GM23338 (cell line): ENCODE measurements at regions not wholly inside any gene's neighbourhood (a gene's known extent, or its start where the extent isn't known, plus 50 kb on each side); places are given as distances from the start of the nearest gene placed in this dataset.

Source experiments
- ATAC-seq: fragments of 200-7000 bp; cut with Tn5 transposase; 3 replicates; pipeline ENCODE4 v1.9.1; 2020
- DNase-seq: peaks from one replicate; pipeline ENCODE4 v3.0.0-alpha.2; 2015; ENCODE audit warnings: low spot score
- H2AFZ ChIP-seq: fragments of 200-600 bp; sonication (generic); 2 replicates; pipeline ENCODE4 v1.8.0; 2016; ENCODE audit warnings: antibody characterized with exemption, mild to moderate bottlenecking, moderate library complexity
- H3F3A ChIP-seq: fragments of 200-600 bp; sonication (generic); replicated peaks from 2 replicates; pipeline ENCODE4 v1.8.0; 2017; ENCODE audit warnings: antibody characterized with exemption, mixed run types, low read depth
- H3K27ac ChIP-seq: fragments of 200-600 bp; sonication (generic); 2 replicates; pipeline ENCODE4 v1.6.1; 2016; ENCODE audit warnings: low read depth
- H3K27me3 ChIP-seq: fragments of 200-600 bp; sonication (generic); 2 replicates; pipeline ENCODE4 v1.8.0; 2016; ENCODE audit warnings: mild to moderate bottlenecking, mixed run types, moderate library complexity; ENCODE audit not compliant: insufficient read depth
- H3K36me3 ChIP-seq: fragments of 200-600 bp; sonication (generic); 2 replicates; pipeline ENCODE4 v1.8.0; 2016; ENCODE audit warnings: mild to moderate bottlenecking; ENCODE audit not compliant: insufficient read depth
- H3K4me1 ChIP-seq: fragments of 200-600 bp; sonication (generic); 2 replicates; pipeline ENCODE4 v1.8.0; 2016; ENCODE audit warnings: mild to moderate bottlenecking, moderate library complexity; ENCODE audit not compliant: insufficient read depth
- H3K4me2 ChIP-seq: fragments of 200-600 bp; sonication (generic); 2 replicates; pipeline ENCODE4 v1.7.1; 2017; ENCODE audit warnings: mixed run types
- H3K4me3 ChIP-seq: fragments of 200-600 bp; sonication (generic); 2 replicates; pipeline ENCODE4 v1.6.1; 2016; ENCODE audit warnings: mixed run types
- H3K79me2 ChIP-seq: fragments of 200-600 bp; sonication (generic); replicated peaks from 2 replicates; pipeline ENCODE4 v1.8.0; 2017; ENCODE audit warnings: mild to moderate bottlenecking; ENCODE audit not compliant: insufficient read depth
- H3K9me2 ChIP-seq: fragments of 200-600 bp; sonication (generic); 2 replicates; pipeline ENCODE4 v1.8.0; 2017; ENCODE audit not compliant: insufficient read depth
- H4K20me1 ChIP-seq: fragments of 200-600 bp; sonication (generic); replicated peaks from 2 replicates; pipeline ENCODE4 v1.8.0; 2017; ENCODE audit warnings: mild to moderate bottlenecking; ENCODE audit not compliant: insufficient read depth
- H3K27ac Mint-ChIP-seq: 2 replicates; pipeline ENCODE4 v1.8.0; 2020; ENCODE audit warnings: inconsistent platforms, mild to moderate bottlenecking, moderate library complexity, mixed read lengths
- H3K27me3 Mint-ChIP-seq: 3 replicates; pipeline ENCODE4 v1.8.0; 2022; ENCODE audit warnings: low read depth, mild to moderate bottlenecking, moderate library complexity, mixed read lengths, inconsistent platforms; ENCODE audit not compliant: insufficient read depth, poor library complexity
- H3K36me3 Mint-ChIP-seq: 3 replicates; pipeline ENCODE4 v1.8.0; 2021; ENCODE audit warnings: low read depth, mild to moderate bottlenecking, inconsistent platforms, moderate library complexity, mixed read lengths
- H3K4me1 Mint-ChIP-seq: 3 replicates; pipeline ENCODE4 v1.8.0; 2020; ENCODE audit warnings: mild to moderate bottlenecking, inconsistent platforms, mixed read lengths
- H3K4me3 Mint-ChIP-seq: 3 replicates; pipeline ENCODE4 v1.8.0; 2021; ENCODE audit warnings: moderate library complexity, mild to moderate bottlenecking, inconsistent platforms, mixed read lengths
- H3K9me3 Mint-ChIP-seq: 3 replicates; pipeline ENCODE4 v1.8.0; 2020; ENCODE audit warnings: moderate library complexity, mild to moderate bottlenecking, inconsistent platforms, mixed read lengths
- CTCF ChIP-seq, 2 experiments: fragments of 200-600 bp in 1 of 2; sonication (generic) in 1 of 2; conservative IDR thresholded peaks; 2 replicates each; pipeline versions ENCODE4 v1.5.1 to v1.6.1; 2016 to 2017; ENCODE audit warnings: antibody characterized with exemption in 2 of 2, low read depth in 2 of 2, mild to moderate bottlenecking in 2 of 2, moderate library complexity in 1 of 2
- ETS1 ChIP-seq: IDR thresholded peaks from 2 replicates; pipeline ENCODE4 v1.6.1; 2016; ENCODE audit warnings: antibody characterized with exemption
- EZH2 ChIP-seq: fragments of 200-600 bp; sonication (generic); IDR thresholded peaks from one replicate; pipeline ENCODE4 v1.8.0; 2017; ENCODE audit warnings: antibody characterized with exemption, mild to moderate bottlenecking, low read depth; ENCODE audit not compliant: unreplicated experiment
- EZH2phosphoT487 ChIP-seq: fragments of 200-600 bp; sonication (generic); IDR thresholded peaks from one replicate; pipeline ENCODE4 v1.8.1; 2018; ENCODE audit warnings: antibody characterized with exemption; ENCODE audit not compliant: unreplicated experiment
- JUNB ChIP-seq: IDR thresholded peaks from one replicate; pipeline ENCODE4 v1.6.1; 2016; ENCODE audit warnings: antibody characterized with exemption; ENCODE audit not compliant: unreplicated experiment
- NANOG ChIP-seq: IDR thresholded peaks from 2 replicates; pipeline ENCODE4 v1.6.1; 2016; ENCODE audit warnings: antibody characterized with exemption, borderline replicate concordance
- TF ChIP-seq, protein P1 (sequence below): IDR thresholded peaks from one replicate; pipeline ENCODE4 v1.6.1; 2018; ENCODE audit warnings: antibody characterized with exemption; ENCODE audit not compliant: unreplicated experiment
- TF ChIP-seq, protein P2 (sequence below): fragments of 250-450 bp; sonication (Bioruptor Pico); IDR thresholded peaks from 2 replicates; pipeline ENCODE4 v1.5.0; 2020; ENCODE audit warnings: mild to moderate bottlenecking, moderate library complexity

DNA sequence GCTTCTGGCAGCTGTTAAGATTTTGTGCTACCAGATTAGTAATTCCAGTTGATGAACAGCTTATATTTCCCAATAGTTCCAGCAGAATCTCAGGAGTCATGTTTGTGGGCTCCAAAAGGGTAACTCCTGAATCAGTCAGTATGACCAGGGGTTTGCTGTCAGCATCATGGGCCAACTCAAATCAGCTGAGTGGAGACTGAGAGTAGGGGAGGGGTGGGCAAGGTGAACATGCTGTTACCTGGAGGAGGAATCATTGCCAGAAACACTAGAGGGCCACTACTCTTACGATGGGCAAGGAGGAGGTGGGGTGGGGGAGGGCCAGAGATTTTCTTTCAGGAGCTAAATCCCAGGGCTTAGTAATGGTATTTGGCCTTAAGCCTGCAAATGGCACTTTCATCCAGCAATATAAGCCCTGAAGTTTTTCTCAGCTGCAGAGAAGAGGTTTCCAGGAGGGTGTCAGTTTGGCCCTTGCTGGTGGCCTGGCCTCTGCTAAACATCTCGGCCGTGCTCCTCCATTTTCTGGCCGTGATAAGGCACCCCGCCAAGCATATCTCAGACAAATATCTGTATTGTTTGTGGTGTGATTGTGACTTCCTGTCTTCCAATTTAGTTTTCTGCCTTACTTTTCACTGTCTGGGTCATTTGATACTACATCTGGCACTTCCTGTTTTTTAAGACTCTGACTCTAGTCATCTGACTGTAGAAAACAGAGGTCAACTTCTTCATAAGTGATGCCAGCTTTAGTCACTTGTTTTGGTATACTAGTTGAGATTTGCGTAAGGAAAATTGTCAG is 120.5 kb upstream of the CXCR4 start:
- Histone ChIP-seq H3K36me3 (no peaks in the 10 kb centered on the region), H3K4me3 (no peak overlapping the region), H3K9me2 (peaks cover 7% of the 10 kb centered on the region; the same call in 1 of the 2 replicates), H3F3A (no peaks in the 10 kb centered on the region), H3K4me1 (no peaks in the 10 kb centered on the region), H3K27me3 (no peaks in the 10 kb centered on the region), H4K20me1 (no peaks in the 10 kb centered on the region), H2AFZ (0 out of 2 replicates have a peak overlapping the region, but pooled peaks have one; percentile 80), H3K79me2 (no peaks in the 10 kb centered on the region), H3K27ac (no peak overlapping the region), H3K4me2 (no peak overlapping the region)
- no peak overlapping the region for H3K4me3 Mint-ChIP-seq
- peaks cover 2% of the 10 kb centered on the region for H3K27me3 Mint-ChIP-seq
- H3K9me3 Mint-ChIP-seq = no peaks in the 10 kb centered on the region
- DNase-seq (no peak), ATAC-seq (peak; percentile 44; the same call in 2 of the 3 replicates)
- no peaks in the 10 kb centered on the region for H3K36me3 Mint-ChIP-seq
- H3K4me1 Mint-ChIP-seq = peaks cover 3% of the 10 kb centered on the region
- no peak overlapping the region for H3K27ac Mint-ChIP-seq
- TF ChIP-seq EZH2phosphoT487 (no peak), JUNB (no peak), NANOG (no peak)

DNA sequence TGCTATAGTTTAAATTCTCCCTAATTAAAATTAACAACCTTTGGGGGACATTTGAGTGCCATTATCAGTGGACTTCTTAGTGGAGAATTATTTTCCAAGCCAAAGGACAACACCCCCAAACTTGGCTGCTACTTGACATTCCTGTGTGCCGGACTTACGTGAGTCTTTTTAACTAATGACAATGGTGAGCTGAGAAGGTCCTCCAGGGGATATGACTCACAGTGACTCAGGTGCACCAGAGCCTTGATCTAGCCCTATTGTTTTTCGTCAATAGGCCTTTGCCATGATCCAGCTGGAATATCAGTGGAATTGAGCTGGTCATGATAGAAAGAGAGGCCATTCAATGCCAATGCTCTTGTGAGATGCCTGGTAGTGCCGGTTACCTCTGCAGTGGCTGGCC is 118.1 kb upstream of the CXCR4 start:
- Histone ChIP-seq H3K4me1 (no peaks in the 10 kb centered on the region), H3K27ac (no peak overlapping the region), H3K9me2 (peaks cover 7% of the 10 kb centered on the region; the same call in 1 of the 2 replicates), H2AFZ (no peak overlapping the region), H3K4me2 (no peak overlapping the region), H3K27me3 (no peaks in the 10 kb centered on the region), H3K36me3 (no peaks in the 10 kb centered on the region), H4K20me1 (no peaks in the 10 kb centered on the region), H3F3A (no peaks in the 10 kb centered on the region), H3K4me3 (no peak overlapping the region), H3K79me2 (no peaks in the 10 kb centered on the region)
- Mint-ChIP-seq H3K27me3 (no peaks in the 10 kb centered on the region), H3K9me3 (no peaks in the 10 kb centered on the region), H3K36me3 (no peaks in the 10 kb centered on the region), H3K4me3 (no peak overlapping the region), H3K4me1 (peaks cover 3% of the 10 kb centered on the region; the same call in 2 of the 3 replicates), H3K27ac (no peak overlapping the region)
- no peak for ATAC-seq
- DNase-seq = no peak
- no peak for TF ChIP-seq ETS1
- TF ChIP-seq NANOG = no peak
- TF ChIP-seq, protein P1, sequence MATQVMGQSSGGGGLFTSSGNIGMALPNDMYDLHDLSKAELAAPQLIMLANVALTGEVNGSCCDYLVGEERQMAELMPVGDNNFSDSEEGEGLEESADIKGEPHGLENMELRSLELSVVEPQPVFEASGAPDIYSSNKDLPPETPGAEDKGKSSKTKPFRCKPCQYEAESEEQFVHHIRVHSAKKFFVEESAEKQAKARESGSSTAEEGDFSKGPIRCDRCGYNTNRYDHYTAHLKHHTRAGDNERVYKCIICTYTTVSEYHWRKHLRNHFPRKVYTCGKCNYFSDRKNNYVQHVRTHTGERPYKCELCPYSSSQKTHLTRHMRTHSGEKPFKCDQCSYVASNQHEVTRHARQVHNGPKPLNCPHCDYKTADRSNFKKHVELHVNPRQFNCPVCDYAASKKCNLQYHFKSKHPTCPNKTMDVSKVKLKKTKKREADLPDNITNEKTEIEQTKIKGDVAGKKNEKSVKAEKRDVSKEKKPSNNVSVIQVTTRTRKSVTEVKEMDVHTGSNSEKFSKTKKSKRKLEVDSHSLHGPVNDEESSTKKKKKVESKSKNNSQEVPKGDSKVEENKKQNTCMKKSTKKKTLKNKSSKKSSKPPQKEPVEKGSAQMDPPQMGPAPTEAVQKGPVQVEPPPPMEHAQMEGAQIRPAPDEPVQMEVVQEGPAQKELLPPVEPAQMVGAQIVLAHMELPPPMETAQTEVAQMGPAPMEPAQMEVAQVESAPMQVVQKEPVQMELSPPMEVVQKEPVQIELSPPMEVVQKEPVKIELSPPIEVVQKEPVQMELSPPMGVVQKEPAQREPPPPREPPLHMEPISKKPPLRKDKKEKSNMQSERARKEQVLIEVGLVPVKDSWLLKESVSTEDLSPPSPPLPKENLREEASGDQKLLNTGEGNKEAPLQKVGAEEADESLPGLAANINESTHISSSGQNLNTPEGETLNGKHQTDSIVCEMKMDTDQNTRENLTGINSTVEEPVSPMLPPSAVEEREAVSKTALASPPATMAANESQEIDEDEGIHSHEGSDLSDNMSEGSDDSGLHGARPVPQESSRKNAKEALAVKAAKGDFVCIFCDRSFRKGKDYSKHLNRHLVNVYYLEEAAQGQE = no peak
- TF ChIP-seq, protein P2, sequence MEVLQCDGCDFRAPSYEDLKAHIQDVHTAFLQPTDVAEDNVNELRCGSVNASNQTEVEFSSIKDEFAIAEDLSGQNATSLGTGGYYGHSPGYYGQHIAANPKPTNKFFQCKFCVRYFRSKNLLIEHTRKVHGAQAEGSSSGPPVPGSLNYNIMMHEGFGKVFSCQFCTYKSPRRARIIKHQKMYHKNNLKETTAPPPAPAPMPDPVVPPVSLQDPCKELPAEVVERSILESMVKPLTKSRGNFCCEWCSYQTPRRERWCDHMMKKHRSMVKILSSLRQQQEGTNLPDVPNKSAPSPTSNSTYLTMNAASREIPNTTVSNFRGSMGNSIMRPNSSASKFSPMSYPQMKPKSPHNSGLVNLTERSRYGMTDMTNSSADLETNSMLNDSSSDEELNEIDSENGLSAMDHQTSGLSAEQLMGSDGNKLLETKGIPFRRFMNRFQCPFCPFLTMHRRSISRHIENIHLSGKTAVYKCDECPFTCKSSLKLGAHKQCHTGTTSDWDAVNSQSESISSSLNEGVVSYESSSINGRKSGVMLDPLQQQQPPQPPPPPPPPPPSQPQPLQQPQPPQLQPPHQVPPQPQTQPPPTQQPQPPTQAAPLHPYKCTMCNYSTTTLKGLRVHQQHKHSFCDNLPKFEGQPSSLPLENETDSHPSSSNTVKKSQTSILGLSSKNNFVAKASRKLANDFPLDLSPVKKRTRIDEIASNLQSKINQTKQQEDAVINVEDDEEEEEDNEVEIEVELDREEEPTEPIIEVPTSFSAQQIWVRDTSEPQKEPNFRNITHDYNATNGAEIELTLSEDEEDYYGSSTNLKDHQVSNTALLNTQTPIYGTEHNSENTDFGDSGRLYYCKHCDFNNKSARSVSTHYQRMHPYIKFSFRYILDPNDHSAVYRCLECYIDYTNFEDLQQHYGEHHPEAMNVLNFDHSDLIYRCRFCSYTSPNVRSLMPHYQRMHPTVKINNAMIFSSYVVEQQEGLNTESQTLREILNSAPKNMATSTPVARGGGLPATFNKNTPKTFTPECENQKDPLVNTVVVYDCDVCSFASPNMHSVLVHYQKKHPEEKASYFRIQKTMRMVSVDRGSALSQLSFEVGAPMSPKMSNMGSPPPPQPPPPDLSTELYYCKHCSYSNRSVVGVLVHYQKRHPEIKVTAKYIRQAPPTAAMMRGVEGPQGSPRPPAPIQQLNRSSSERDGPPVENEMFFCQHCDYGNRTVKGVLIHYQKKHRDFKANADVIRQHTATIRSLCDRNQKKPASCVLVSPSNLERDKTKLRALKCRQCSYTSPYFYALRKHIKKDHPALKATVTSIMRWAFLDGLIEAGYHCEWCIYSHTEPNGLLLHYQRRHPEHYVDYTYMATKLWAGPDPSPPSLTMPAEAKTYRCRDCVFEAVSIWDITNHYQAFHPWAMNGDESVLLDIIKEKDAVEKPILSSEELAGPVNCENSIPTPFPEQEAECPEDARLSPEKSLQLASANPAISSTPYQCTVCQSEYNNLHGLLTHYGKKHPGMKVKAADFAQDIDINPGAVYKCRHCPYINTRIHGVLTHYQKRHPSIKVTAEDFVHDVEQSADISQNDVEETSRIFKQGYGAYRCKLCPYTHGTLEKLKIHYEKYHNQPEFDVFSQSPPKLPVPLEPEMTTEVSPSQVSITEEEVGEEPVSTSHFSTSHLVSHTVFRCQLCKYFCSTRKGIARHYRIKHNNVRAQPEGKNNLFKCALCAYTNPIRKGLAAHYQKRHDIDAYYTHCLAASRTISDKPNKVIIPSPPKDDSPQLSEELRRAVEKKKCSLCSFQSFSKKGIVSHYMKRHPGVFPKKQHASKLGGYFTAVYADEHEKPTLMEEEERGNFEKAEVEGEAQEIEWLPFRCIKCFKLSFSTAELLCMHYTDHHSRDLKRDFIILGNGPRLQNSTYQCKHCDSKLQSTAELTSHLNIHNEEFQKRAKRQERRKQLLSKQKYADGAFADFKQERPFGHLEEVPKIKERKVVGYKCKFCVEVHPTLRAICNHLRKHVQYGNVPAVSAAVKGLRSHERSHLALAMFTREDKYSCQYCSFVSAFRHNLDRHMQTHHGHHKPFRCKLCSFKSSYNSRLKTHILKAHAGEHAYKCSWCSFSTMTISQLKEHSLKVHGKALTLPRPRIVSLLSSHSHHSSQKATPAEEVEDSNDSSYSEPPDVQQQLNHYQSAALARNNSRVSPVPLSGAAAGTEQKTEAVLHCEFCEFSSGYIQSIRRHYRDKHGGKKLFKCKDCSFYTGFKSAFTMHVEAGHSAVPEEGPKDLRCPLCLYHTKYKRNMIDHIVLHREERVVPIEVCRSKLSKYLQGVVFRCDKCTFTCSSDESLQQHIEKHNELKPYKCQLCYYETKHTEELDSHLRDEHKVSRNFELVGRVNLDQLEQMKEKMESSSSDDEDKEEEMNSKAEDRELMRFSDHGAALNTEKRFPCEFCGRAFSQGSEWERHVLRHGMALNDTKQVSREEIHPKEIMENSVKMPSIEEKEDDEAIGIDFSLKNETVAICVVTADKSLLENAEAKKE (CRISPR knock-in tag) = no peak
- no peak for TF ChIP-seq CTCF (conservative IDR thresholded peaks at IDR 0.05; ENCODE audit: low read depth in 2 of 2)
- TF ChIP-seq EZH2 = no peak
